GM13976 (cell line): ENCODE measurements at regions not wholly inside any gene's neighbourhood (a gene's known extent, or its start where the extent isn't known, plus 50 kb on each side); places are given as distances from the start of the nearest gene placed in this dataset.

Source experiments
- DNase-seq: peaks from one replicate; pipeline ENCODE4 v3.0.0; 2012; ENCODE audit warnings: low spot score
- CTCF ChIP-seq: IDR thresholded peaks from 2 replicates; pipeline ENCODE4 v1.5.1; 2012; ENCODE audit warnings: borderline replicate concordance, mild to moderate bottlenecking; ENCODE audit not compliant: insufficient read depth; ENCODE audit errors: extremely low read depth, missing control alignments, control extremely low read depth
- in situ Hi-C: fragments of 300-500 bp; cut with MboI; formaldehyde crosslinking; loops from one replicate; pipeline ENCODE4 v1.12.0; 2022; ENCODE audit warnings: low sequenced_read_pairs, mixed read lengths, inconsistent platforms; ENCODE audit not compliant: unreplicated experiment

GRCh38 chr16:63978240-63978639 lies 1143.6 kb downstream of the CDH11 start:
- TF ChIP-seq CTCF = no peak
- in situ Hi-C loops = no loop called here
- DNase-seq = no peak

GRCh38 chr16:63976345-63976744 lies 1145.5 kb downstream of the CDH11 start:
- no peak for TF ChIP-seq CTCF
- in situ Hi-C loops = no loop called here
- DNase-seq = no peak

- TF ChIP-seq CTCF = no peak
- no peak for DNase-seq
- in situ Hi-C loops = no loop called here
Observed at GRCh38 chr16:63975669-63976068, 1146.2 kb downstream of the CDH11 start.

GRCh38 chr16:63967966-63968365 lies 1153.9 kb downstream of the CDH11 start:
- no peak for DNase-seq
- TF ChIP-seq CTCF = no peak
- in situ Hi-C loops = no loop called here

- TF ChIP-seq CTCF = no peak
- DNase-seq = no peak
- in situ Hi-C loops = no loop called here
Observed at GRCh38 chr16:63960321-63960720, 1161.5 kb downstream of the CDH11 start.

GRCh38 chr16:63947022-63947421 lies 1174.8 kb downstream of the CDH11 start:
- DNase-seq = no peak
- in situ Hi-C loops = no loop called here
- TF ChIP-seq CTCF = no peak

GRCh38 chr16:63945806-63946205 lies 1176.1 kb downstream of the CDH11 start:
- in situ Hi-C loops = no loop called here
- no peak for DNase-seq
- TF ChIP-seq CTCF = no peak
